Spinal cord (tissue), 9 donors: ENCODE measurements at regions not wholly inside any gene's neighbourhood (a gene's known extent, or its start where the extent isn't known, plus 50 kb on each side); places are given as distances from the start of the nearest gene placed in this dataset.
"Not testable (repeated sequence)": the region's sequence is repeated elsewhere in the genome, so short reads cannot be mapped to it uniquely, and the experiment has no call there.

Experiments
- DNase-seq, 6 donors: peaks; one replicate each; pipeline versions ENCODE4 v3.0.0 to v3.0.0-alpha.2; 2013 to 2015; ENCODE audit warnings: low spot score in 6 of 6, low read depth in 4 of 6
- H3K27ac ChIP-seq: one replicate; pipeline ENCODE4 v1.5.1; 2013; ENCODE audit warnings: low read depth, low read length, control low read depth
- H3K27me3 ChIP-seq: one replicate; pipeline ENCODE4 v1.6.1; 2013; ENCODE audit warnings: low read length; ENCODE audit not compliant: control insufficient read depth, insufficient read depth
- H3K36me3 ChIP-seq: one replicate; pipeline ENCODE4 v1.6.1; 2013; ENCODE audit warnings: low read length; ENCODE audit not compliant: control insufficient read depth, insufficient read depth
- H3K4me1 ChIP-seq: one replicate; pipeline ENCODE4 v1.6.1; 2013; ENCODE audit warnings: low read length; ENCODE audit not compliant: control insufficient read depth, insufficient read depth
- H3K4me3 ChIP-seq: one replicate; pipeline ENCODE4 v1.5.1; 2013; ENCODE audit warnings: low read depth, low read length, control low read depth
- H3K9me3 ChIP-seq: one replicate; pipeline ENCODE4 v1.6.1; 2013; ENCODE audit warnings: low read length; ENCODE audit not compliant: control insufficient read depth, insufficient read depth
- WGBS: methylation state at CpG from one replicate; pipeline ENCODE4 v1.1.5; 2013; ENCODE audit warnings: missing lambda C conversion rate; ENCODE audit not compliant: insufficient coverage; 5-methylcytosine and 5-hydroxymethylcytosine counted together
- donor health status: healthy.

- H3K27me3 ChIP-seq = no peaks in the 10 kb centered on the region
- H3K4me3 ChIP-seq = no peak overlapping the region
- H3K36me3 ChIP-seq = no peaks in the 10 kb centered on the region
- H3K27ac ChIP-seq = no peak overlapping the region
- no peaks in the 10 kb centered on the region for H3K9me3 ChIP-seq
- no peak for DNase-seq
- WGBS = 67% methylated on average over 2 of the region's 5 CpGs
- H3K4me1 ChIP-seq = peaks cover 18% of the 10 kb centered on the region
Observed at GRCh38 chr1:29800120-29800519, 563.8 kb downstream of the PTPRU start.

GRCh38 chr1:29798699-29799566 is 562.6 kb downstream of the PTPRU start:
- H3K4me3 ChIP-seq = no peak overlapping the region
- 91% methylated on average over 6 of the region's 13 CpGs for WGBS

GRCh38 chr1:29797125-29797524 is 560.8 kb downstream of the PTPRU start:
- not testable (repeated sequence) for H3K27me3 ChIP-seq, DNase-seq, H3K27ac ChIP-seq, H3K36me3 ChIP-seq, H3K9me3 ChIP-seq, H3K4me3 ChIP-seq
- peaks cover 18% of the 10 kb centered on the region for H3K4me1 ChIP-seq
- no CpG with 5 or more reads among the region's 1 CpG for WGBS

More at GRCh38 chr1:29798699-29799566, 562.6 kb downstream of the PTPRU start:
- peaks cover 18% of the 10 kb centered on the region for H3K4me1 ChIP-seq
- no peaks in the 10 kb centered on the region for H3K27me3 ChIP-seq
- no peak overlapping the region for H3K27ac ChIP-seq
- H3K9me3 ChIP-seq = no peaks in the 10 kb centered on the region
- no peaks in the 10 kb centered on the region for H3K36me3 ChIP-seq
- DNase-seq = no peak

GRCh38 chr1:29795965-29796364 is 559.6 kb downstream of the PTPRU start:
- H3K4me1 ChIP-seq, H3K27me3 ChIP-seq, H3K27ac ChIP-seq, DNase-seq, H3K4me3 ChIP-seq, H3K9me3 ChIP-seq, H3K36me3 ChIP-seq: not testable (repeated sequence)
- no CpG with 5 or more reads among the region's 2 CpGs for WGBS

GRCh38 chr1:29793653-29794348 is 557.5 kb downstream of the PTPRU start:
- Histone ChIP-seq H3K27ac (no peak overlapping the region), H3K27me3 (no peaks in the 10 kb centered on the region), H3K36me3 (no peaks in the 10 kb centered on the region), H3K9me3 (no peaks in the 10 kb centered on the region), H3K4me1 (peaks cover 5% of the 10 kb centered on the region), H3K4me3 (no peak overlapping the region)
- WGBS = 77% methylated on average over 5 of the region's 8 CpGs
- DNase-seq = no peak

GRCh38 chr1:29793101-29793546 is 556.8 kb downstream of the PTPRU start:
- 14% methylated on average over 8 of the region's 8 CpGs for WGBS

GRCh38 chr1:29789910-29790247 is 553.6 kb downstream of the PTPRU start:
- H3K27ac ChIP-seq = no peak overlapping the region
- no peaks in the 10 kb centered on the region for H3K9me3 ChIP-seq
- no peak overlapping the region for H3K4me3 ChIP-seq
- H3K27me3 ChIP-seq = no peaks in the 10 kb centered on the region
- WGBS = 86% methylated on average over 6 of the region's 6 CpGs
- H3K4me1 ChIP-seq = peaks cover 5% of the 10 kb centered on the region
- DNase-seq = no peak
- H3K36me3 ChIP-seq = no peaks in the 10 kb centered on the region

More at GRCh38 chr1:29793101-29793546, 556.8 kb downstream of the PTPRU start:
- Histone ChIP-seq H3K27ac (no peak overlapping the region), H3K9me3 (no peaks in the 10 kb centered on the region), H3K4me1 (peaks cover 5% of the 10 kb centered on the region), H3K36me3 (no peaks in the 10 kb centered on the region), H3K4me3 (no peak overlapping the region), H3K27me3 (no peaks in the 10 kb centered on the region)
- DNase-seq = peak; percentile 72 to 97 (median 84)

GRCh38 chr1:29789221-29789909 is 553.0 kb downstream of the PTPRU start:
- Histone ChIP-seq H3K4me3 (no peak overlapping the region), H3K36me3 (no peaks in the 10 kb centered on the region), H3K27ac (no peak overlapping the region), H3K27me3 (no peaks in the 10 kb centered on the region), H3K9me3 (no peaks in the 10 kb centered on the region), H3K4me1 (peaks cover 5% of the 10 kb centered on the region)
- 89% methylated on average over 9 of the region's 10 CpGs for WGBS
- DNase-seq = no peak

GRCh38 chr1:29786791-29787732 is 550.7 kb downstream of the PTPRU start:
- H3K9me3 ChIP-seq = no peaks in the 10 kb centered on the region
- WGBS = 78% methylated on average over 7 of the region's 13 CpGs
- no peak overlapping the region for H3K4me3 ChIP-seq
- no peaks in the 10 kb centered on the region for H3K36me3 ChIP-seq
- no peaks in the 10 kb centered on the region for H3K27me3 ChIP-seq
- no peak overlapping the region for H3K27ac ChIP-seq
- no peaks in the 10 kb centered on the region for H3K4me1 ChIP-seq
- no peak for DNase-seq
